Left ventricle myocardium inferior (tissue), 1 donor: ENCODE measurements at regions not wholly inside any gene's neighbourhood (a gene's known extent, or its start where the extent isn't known, plus 50 kb on each side); places are given as distances from the start of the nearest gene placed in this dataset.

Source experiments
- DNase-seq: peaks from one replicate; pipeline ENCODE4 v3.0.0-alpha.2; 2020
- H3K27ac ChIP-seq: fragments of 200-600 bp; replicated peaks from 2 replicates; pipeline ENCODE4 v1.8.0; 2021
- H3K27me3 ChIP-seq: fragments of 200-600 bp; 2 replicates; pipeline ENCODE4 v1.8.0; 2021; ENCODE audit warnings: low read depth
- H3K36me3 ChIP-seq: fragments of 200-600 bp; 2 replicates; pipeline ENCODE4 v1.8.0; 2021
- H3K4me1 ChIP-seq: fragments of 200-600 bp; 2 replicates; pipeline ENCODE4 v1.8.0; 2021
- H3K4me3 ChIP-seq: fragments of 200-600 bp; 2 replicates; pipeline ENCODE4 v1.8.0; 2021; ENCODE audit warnings: mild to moderate bottlenecking, moderate library complexity
- H3K9me3 ChIP-seq: fragments of 200-600 bp; replicated peaks from 2 replicates; pipeline ENCODE4 v1.8.0; 2021
- intact Hi-C: fragments of 100-400 bp; cut with micrococcal nuclease; formaldehyde crosslinking; loops from one replicate; pipeline ENCODE4 v1.11.0; 2022
- TF ChIP-seq, protein P1 (sequence below): fragments of 200-600 bp; IDR thresholded peaks from 2 replicates; pipeline ENCODE4 v1.8.0; 2021; ENCODE audit warnings: antibody characterized with exemption, mild to moderate bottlenecking, borderline replicate concordance
- donor health status: DM: no; HTN: yes; CAD: no; lungs with severe emphysema.

DNA sequence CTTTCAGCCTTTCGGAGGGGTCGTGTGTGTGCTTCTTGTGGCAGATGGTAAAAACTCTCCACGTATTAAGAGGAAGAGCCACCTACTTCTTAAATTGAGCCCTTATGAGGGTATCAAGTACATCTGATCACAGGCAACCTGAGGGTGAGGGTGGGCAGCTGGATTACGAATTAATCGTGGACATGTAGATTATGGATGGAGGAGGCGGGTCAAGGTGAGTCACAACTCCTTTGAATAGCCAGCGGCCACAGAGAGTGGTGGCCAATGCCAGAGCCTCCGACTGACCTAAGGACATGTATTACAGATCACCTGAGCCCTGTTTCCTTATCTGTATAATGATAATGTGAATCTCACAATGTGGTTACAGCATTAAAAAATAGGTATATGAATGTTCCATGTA, 1083.9 kb downstream of the SORCS3 start:
- no peaks in the 10 kb centered on the region for H3K4me1 ChIP-seq
- no peaks in the 10 kb centered on the region for H3K27me3 ChIP-seq
- TF ChIP-seq, protein P1, sequence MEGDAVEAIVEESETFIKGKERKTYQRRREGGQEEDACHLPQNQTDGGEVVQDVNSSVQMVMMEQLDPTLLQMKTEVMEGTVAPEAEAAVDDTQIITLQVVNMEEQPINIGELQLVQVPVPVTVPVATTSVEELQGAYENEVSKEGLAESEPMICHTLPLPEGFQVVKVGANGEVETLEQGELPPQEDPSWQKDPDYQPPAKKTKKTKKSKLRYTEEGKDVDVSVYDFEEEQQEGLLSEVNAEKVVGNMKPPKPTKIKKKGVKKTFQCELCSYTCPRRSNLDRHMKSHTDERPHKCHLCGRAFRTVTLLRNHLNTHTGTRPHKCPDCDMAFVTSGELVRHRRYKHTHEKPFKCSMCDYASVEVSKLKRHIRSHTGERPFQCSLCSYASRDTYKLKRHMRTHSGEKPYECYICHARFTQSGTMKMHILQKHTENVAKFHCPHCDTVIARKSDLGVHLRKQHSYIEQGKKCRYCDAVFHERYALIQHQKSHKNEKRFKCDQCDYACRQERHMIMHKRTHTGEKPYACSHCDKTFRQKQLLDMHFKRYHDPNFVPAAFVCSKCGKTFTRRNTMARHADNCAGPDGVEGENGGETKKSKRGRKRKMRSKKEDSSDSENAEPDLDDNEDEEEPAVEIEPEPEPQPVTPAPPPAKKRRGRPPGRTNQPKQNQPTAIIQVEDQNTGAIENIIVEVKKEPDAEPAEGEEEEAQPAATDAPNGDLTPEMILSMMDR: no peak
- H3K36me3 ChIP-seq: no peaks in the 10 kb centered on the region
- DNase-seq: no peak
- intact Hi-C loops: no loop called here
- no peaks in the 10 kb centered on the region for H3K9me3 ChIP-seq
- no peak overlapping the region for H3K4me3 ChIP-seq
- H3K27ac ChIP-seq: no peak overlapping the region

DNA sequence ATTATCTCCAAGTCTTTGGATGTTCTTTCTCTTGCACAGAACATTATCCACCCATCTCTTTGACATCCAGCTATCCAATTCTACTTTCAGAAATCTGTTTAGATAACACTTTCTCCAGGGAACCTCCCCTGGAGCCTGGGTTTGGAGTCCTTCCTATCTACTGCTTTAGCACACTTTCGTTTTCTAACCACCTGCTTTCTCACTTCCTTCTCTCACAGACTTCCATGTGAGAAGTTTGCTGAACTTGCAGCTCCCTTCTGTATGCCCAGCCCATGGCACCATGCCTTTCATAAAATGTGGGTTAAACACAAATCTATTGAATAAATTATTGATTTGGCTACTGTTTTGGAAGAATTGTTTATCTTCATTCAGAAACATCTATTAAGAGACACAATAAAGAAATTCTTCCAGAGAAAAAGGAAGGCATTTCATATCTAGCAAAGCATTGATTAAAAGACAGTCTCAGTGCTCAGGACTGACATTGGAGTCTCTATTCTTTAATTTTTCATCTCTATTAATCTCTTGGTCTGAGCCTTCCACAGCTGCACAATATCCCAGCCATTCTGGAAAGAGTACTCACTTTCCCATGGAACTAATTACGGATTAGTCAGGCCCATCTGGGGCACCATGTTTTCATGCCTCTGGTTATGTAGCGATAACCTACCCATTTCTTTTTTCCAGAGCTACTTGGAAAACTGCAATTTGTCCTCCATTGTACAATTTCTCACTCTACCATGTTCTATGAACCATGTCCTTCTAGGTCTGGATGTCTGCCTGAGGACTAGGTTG, 1077.3 kb downstream of the SORCS3 start:
- Histone ChIP-seq H3K36me3 (no peaks in the 10 kb centered on the region), H3K4me1 (peaks cover 8% of the 10 kb centered on the region), H3K4me3 (no peak overlapping the region), H3K27ac (no peak overlapping the region), H3K27me3 (no peaks in the 10 kb centered on the region), H3K9me3 (no peaks in the 10 kb centered on the region)
- intact Hi-C loops: no loop called here
- TF ChIP-seq, protein P1: no peak
- no peak for DNase-seq

DNA sequence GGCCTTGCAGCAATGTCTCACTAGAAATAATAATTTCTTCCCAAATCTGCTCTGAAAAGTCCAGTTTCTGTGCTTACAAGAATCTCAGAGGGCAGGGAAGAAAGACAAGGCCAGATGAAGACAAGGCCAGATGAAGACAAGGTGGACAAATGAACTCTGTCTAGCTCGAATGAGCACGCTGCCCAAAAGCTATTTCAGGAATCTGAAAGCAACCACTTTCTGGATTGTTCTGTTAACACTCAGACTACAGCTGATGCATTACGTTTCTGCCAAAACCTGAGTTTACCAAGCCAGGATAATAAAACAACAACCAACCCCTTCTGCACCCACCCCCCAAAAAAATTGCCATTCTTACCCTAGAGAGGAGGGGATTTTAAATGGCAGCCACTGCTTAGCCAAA, 1073.6 kb downstream of the SORCS3 start:
- Histone ChIP-seq H3K4me1 (peaks cover 8% of the 10 kb centered on the region), H3K4me3 (no peak overlapping the region), H3K36me3 (no peaks in the 10 kb centered on the region), H3K27ac (no peak overlapping the region), H3K27me3 (no peaks in the 10 kb centered on the region), H3K9me3 (peaks cover 8% of the 10 kb centered on the region)
- intact Hi-C loops: no loop called here
- TF ChIP-seq, protein P1: no peak
- no peak for DNase-seq

DNA sequence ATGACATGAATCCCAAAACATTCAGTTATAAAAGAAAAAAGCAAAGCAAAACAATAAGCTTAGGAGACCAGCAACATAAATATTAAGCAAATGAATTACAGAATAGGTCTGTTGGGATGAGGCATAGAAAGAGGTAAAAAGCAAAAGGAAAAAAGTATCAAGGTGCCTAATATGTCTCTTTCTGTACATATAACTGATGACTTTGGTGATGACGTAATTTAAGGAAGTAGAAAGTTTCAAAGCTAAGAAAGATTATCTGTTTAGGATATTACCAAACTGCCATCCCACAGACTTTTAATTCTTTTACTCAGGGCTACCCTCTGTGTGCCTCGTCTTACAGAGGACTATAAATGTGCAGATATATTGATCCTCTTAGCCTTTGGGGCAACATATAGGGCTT, 1066.5 kb downstream of the SORCS3 start:
- Histone ChIP-seq H3K36me3 (no peaks in the 10 kb centered on the region), H3K9me3 (peaks cover 12% of the 10 kb centered on the region), H3K4me3 (no peak overlapping the region), H3K27ac (no peak overlapping the region), H3K4me1 (no peaks in the 10 kb centered on the region), H3K27me3 (no peaks in the 10 kb centered on the region)
- TF ChIP-seq, protein P1: no peak
- intact Hi-C loops: no loop called here
- no peak for DNase-seq

DNA sequence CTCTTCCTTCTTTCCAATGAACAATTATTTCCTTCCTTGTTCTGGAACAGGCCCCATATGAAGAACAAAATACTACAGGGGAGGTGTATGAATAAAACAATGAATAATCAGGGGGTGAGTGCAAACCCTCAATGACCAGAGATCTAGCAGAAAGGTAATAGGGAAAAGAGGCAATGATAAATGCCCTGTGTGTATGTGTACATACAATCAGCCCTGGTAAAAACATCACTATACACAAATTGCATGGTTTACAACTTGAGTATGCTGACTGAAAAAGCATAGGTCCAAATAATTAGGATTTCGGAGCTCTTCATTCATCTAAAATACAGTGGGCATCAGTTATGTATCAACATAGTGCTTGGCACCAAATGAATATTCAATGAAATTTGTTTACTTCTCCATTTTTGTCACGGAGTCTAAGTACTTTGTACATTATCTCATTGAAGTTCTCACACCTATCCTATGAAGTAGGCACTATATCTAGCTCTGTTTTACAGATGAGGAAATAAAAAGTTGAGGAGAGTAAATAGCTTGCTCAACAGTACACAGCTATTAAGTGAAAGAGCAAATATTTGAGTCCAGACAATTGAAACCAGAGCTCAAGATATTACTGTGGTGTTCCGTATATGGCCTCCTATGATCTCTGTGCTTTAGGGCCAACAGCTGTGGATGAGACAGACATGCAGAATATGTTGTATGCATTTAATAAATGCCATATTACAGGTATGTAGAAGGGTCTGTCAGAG, 1065.4 kb downstream of the SORCS3 start:
- Histone ChIP-seq H3K4me3 (no peak overlapping the region), H3K9me3 (peaks cover 12% of the 10 kb centered on the region), H3K4me1 (no peaks in the 10 kb centered on the region), H3K27ac (no peak overlapping the region), H3K27me3 (no peaks in the 10 kb centered on the region), H3K36me3 (no peaks in the 10 kb centered on the region)
- intact Hi-C loops: no loop called here
- TF ChIP-seq, protein P1: no peak
- no peak for DNase-seq
